ENCODE measurements at regions not wholly inside any gene's neighbourhood (a gene's known extent, or its start where the extent isn't known, plus 50 kb on each side); places are given as distances from the start of the nearest gene placed in this dataset.

DNA sequence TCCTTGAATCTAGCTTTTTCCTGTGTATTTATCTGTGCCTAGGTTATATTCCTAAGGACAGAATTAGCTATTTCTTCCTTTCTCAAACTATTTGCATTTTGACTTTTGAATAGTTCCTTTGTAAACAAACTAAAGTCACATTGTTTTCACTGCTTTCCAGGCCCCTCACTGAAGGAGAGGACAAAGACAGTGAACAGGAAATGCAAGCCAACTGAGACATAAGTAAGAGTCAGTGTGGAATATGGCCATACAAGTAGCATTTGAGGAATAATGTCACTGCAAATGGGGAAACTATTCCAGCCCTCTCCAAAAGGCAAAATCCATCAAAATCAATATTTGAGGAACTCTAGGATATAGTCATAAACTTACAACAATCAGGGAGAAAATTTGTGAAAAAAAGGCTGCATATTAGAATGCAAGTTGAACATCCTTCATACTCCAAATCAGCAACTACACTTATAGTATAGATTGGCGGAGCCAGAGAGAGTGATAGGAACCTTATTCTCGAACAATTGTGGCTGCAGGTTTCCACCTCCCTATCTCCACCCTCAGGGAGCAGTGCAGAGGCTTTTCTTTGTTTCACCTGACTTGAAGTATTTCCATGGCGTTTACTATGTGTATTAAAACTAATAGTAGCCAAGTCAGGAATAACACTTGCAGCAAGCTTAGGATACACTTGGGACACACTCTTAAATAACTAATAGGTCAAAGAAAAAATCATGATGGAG, 1110.4 kb upstream of the ADGRL3 start:
- no peak overlapping the region for H3K4me3 ChIP-seq (ENCODE audit: low read length in 3 of 3)
- DNase-seq (no peak), FAIRE-seq (no peak)
- no peak overlapping the region for H3K9ac ChIP-seq (ENCODE audit: low read length in 3 of 3)
- TF ChIP-seq, protein P1, sequence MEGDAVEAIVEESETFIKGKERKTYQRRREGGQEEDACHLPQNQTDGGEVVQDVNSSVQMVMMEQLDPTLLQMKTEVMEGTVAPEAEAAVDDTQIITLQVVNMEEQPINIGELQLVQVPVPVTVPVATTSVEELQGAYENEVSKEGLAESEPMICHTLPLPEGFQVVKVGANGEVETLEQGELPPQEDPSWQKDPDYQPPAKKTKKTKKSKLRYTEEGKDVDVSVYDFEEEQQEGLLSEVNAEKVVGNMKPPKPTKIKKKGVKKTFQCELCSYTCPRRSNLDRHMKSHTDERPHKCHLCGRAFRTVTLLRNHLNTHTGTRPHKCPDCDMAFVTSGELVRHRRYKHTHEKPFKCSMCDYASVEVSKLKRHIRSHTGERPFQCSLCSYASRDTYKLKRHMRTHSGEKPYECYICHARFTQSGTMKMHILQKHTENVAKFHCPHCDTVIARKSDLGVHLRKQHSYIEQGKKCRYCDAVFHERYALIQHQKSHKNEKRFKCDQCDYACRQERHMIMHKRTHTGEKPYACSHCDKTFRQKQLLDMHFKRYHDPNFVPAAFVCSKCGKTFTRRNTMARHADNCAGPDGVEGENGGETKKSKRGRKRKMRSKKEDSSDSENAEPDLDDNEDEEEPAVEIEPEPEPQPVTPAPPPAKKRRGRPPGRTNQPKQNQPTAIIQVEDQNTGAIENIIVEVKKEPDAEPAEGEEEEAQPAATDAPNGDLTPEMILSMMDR (IDR thresholded peaks at IDR 0.05; ENCODE audit: borderline replicate concordance, extremely low read depth, insufficient read depth): no peak
- no peaks in the 10 kb centered on the region for H3K9me3 ChIP-seq (ENCODE audit: control insufficient read depth in 2 of 3, insufficient read depth in 1 of 3, low read length in 3 of 3)
- H3K4me1 ChIP-seq (ENCODE audit: control insufficient read depth in 2 of 3, insufficient read depth in 2 of 3, low read depth in 1 of 3, low read length in 3 of 3): no peaks in the 10 kb centered on the region
- H3K27me3 ChIP-seq (ENCODE audit: control insufficient read depth, insufficient read depth, low read length): no peaks in the 10 kb centered on the region
- H3K36me3 ChIP-seq (ENCODE audit: control insufficient read depth in 2 of 3, insufficient read depth in 3 of 3, low read length in 3 of 3): no peaks in the 10 kb centered on the region
- H3K27ac ChIP-seq (ENCODE audit: low read depth in 2 of 2, low read length in 2 of 2): no peak overlapping the region
- intact Hi-C loops (cut with DNase I): no loop called here

DNA sequence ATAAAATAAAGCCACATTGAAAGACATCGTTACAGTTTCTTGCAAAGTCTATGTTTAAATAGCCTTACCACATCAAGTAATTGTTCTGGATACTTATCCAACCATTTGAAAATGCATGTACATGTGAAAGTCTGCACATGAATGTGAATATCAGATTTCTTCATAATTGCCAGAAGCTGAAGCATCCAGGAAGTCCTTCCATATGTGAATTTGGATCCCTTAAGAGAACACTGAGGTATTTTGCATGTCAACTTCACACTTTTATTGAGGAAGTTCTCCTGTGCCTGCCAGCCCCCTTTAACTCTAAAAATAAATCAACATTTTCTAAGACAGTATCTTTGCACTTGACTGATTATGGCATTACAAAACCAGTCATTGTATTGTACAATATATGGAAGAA, 1103.5 kb upstream of the ADGRL3 start:
- H3K27me3 ChIP-seq (ENCODE audit: control insufficient read depth, insufficient read depth, low read length): no peaks in the 10 kb centered on the region
- H3K27ac ChIP-seq (ENCODE audit: low read depth in 2 of 2, low read length in 2 of 2): no peak overlapping the region
- FAIRE-seq: no peak
- H3K36me3 ChIP-seq (ENCODE audit: control insufficient read depth in 2 of 3, insufficient read depth in 3 of 3, low read length in 3 of 3): no peaks in the 10 kb centered on the region
- no peaks in the 10 kb centered on the region for H3K9me3 ChIP-seq (ENCODE audit: control insufficient read depth in 2 of 3, insufficient read depth in 1 of 3, low read length in 3 of 3)
- no peak overlapping the region for H3K9ac ChIP-seq (ENCODE audit: low read length in 3 of 3)
- no peak overlapping the region for H3K4me3 ChIP-seq (ENCODE audit: low read length in 3 of 3)
- TF ChIP-seq, protein P1 (IDR thresholded peaks at IDR 0.05; ENCODE audit: borderline replicate concordance, extremely low read depth, insufficient read depth): no peak
- DNase-seq: no peak
- intact Hi-C loops (cut with DNase I): no loop called here
- H3K4me1 ChIP-seq (ENCODE audit: control insufficient read depth in 2 of 3, insufficient read depth in 2 of 3, low read depth in 1 of 3, low read length in 3 of 3): no peaks in the 10 kb centered on the region

DNA sequence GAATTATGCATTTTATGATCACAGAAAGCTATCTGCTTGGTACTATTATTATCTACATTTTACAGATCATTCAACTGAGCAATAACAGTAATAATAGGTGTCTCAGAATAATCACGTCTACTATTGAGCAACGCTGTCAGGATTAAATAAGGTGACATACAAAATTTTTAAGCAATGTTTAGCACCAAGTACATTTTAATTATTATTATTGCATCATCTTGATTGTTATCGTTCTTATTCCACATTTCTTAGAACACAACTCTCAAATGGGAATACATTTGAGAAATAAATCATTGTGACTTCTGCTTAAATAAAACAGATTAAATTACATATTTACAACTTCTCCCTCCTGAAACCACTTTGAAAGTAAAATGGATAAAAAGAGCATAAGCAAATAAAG, 1083.5 kb upstream of the ADGRL3 start:
- no peak overlapping the region for H3K27ac ChIP-seq (ENCODE audit: low read depth in 2 of 2, low read length in 2 of 2)
- no peak for DNase-seq
- no peak overlapping the region for H3K9ac ChIP-seq (ENCODE audit: low read length in 3 of 3)
- intact Hi-C loops (cut with DNase I): no loop called here
- no peak overlapping the region for H3K4me3 ChIP-seq (ENCODE audit: low read length in 3 of 3)
- FAIRE-seq: no peak
- H3K36me3 ChIP-seq (ENCODE audit: control insufficient read depth in 2 of 3, insufficient read depth in 3 of 3, low read length in 3 of 3): no peaks in the 10 kb centered on the region
- no peaks in the 10 kb centered on the region for H3K4me1 ChIP-seq (ENCODE audit: control insufficient read depth in 2 of 3, insufficient read depth in 2 of 3, low read depth in 1 of 3, low read length in 3 of 3)
- H3K27me3 ChIP-seq (ENCODE audit: control insufficient read depth, insufficient read depth, low read length): no peaks in the 10 kb centered on the region
- TF ChIP-seq, protein P1 (IDR thresholded peaks at IDR 0.05; ENCODE audit: borderline replicate concordance, extremely low read depth, insufficient read depth): no peak
- no peaks in the 10 kb centered on the region for H3K9me3 ChIP-seq (ENCODE audit: control insufficient read depth in 2 of 3, insufficient read depth in 1 of 3, low read length in 3 of 3)
